Activated B cell treated with CpG ODN at 0.5 μM for 24 hours (primary cell): ENCODE measurements at regions not wholly inside any gene's neighbourhood (a gene's known extent, or its start where the extent isn't known, plus 50 kb on each side); places are given as distances from the start of the nearest gene placed in this dataset.
"Not testable (repeated sequence)": the region's sequence is repeated elsewhere in the genome, so short reads cannot be mapped to it uniquely, and the experiment has no call there.

ENCODE experiments used
- ATAC-seq: fragments of 200-7000 bp; cut with Tn5 transposase; one replicate; pipeline ENCODE4 v1.10.0; 2021; ENCODE audit warnings: low read depth, mild to moderate bottlenecking, moderate library complexity
- CTCF ChIA-PET: fragments of 350-600 bp; sonication (Branson Sonifier 250); formaldehyde crosslinking; loops from one replicate; lab custom pipeline; 2021; ENCODE audit warnings: antibody characterized with exemption; lab: Charles Lee
- POLR2A ChIA-PET: fragments of 350-600 bp; sonication (Branson Sonifier 250); formaldehyde crosslinking; loops from one replicate; lab custom pipeline; 2021; ENCODE audit warnings: antibody characterized with exemption; lab: Charles Lee
- DNase-seq: peaks from one replicate; pipeline ENCODE4 v3.0.0; 2022
- H3K27ac Mint-ChIP-seq: one replicate; pipeline ENCODE4 v1.8.0; 2020; ENCODE audit warnings: mixed read lengths
- H3K27me3 Mint-ChIP-seq: one replicate; pipeline ENCODE4 v1.8.0; 2021; ENCODE audit warnings: mixed read lengths
- H3K36me3 Mint-ChIP-seq: one replicate; pipeline ENCODE4 v1.8.0; 2021; ENCODE audit warnings: low read depth, mixed read lengths
- H3K4me1 Mint-ChIP-seq: one replicate; pipeline ENCODE4 v1.8.0; 2021; ENCODE audit warnings: mixed read lengths
- H3K4me3 Mint-ChIP-seq: one replicate; pipeline ENCODE4 v1.8.0; 2020; ENCODE audit warnings: mild to moderate bottlenecking, mixed read lengths
- H3K9me3 Mint-ChIP-seq: one replicate; pipeline ENCODE4 v1.8.0; 2020; ENCODE audit warnings: mixed read lengths
- CTCF ChIP-seq: fragments of 200-600 bp; IDR thresholded peaks from one replicate; pipeline ENCODE4 v1.8.0; 2022; ENCODE audit warnings: antibody characterized with exemption, mild to moderate bottlenecking
- intact Hi-C: fragments of 100-400 bp; cut with micrococcal nuclease; formaldehyde crosslinking; loops from one replicate; pipeline ENCODE4 v1.15.1; 2024

- Mint-ChIP-seq H3K27ac (no peak overlapping the region), H3K9me3 (no peaks in the 10 kb centered on the region), H3K36me3 (no peaks in the 10 kb centered on the region), H3K4me1 (peaks cover 7% of the 10 kb centered on the region), H3K4me3 (no peak overlapping the region), H3K27me3 (peaks cover 4% of the 10 kb centered on the region)
- ChIA-PET CTCF (no interaction called here), POLR2A (no interaction called here)
- TF ChIP-seq CTCF: no peak
- DNase-seq (no peak), ATAC-seq (no peak)
- intact Hi-C loops: no loop called here
Measured at GRCh38 chr5:39654715-39655114, 229.9 kb upstream of the DAB2 start.

GRCh38 chr5:39652481-39652880, 227.7 kb upstream of the DAB2 start:
- H3K4me1 Mint-ChIP-seq, H3K9me3 Mint-ChIP-seq, intact Hi-C loops, ATAC-seq, POLR2A ChIA-PET, H3K27ac Mint-ChIP-seq, H3K27me3 Mint-ChIP-seq, H3K4me3 Mint-ChIP-seq, CTCF ChIA-PET, DNase-seq, H3K36me3 Mint-ChIP-seq: not testable (repeated sequence)

GRCh38 chr5:39652036-39652435, 227.3 kb upstream of the DAB2 start:
- H3K27ac Mint-ChIP-seq: no peak overlapping the region
- intact Hi-C loops: no loop called here
- peaks cover under 1% of the 10 kb centered on the region for H3K27me3 Mint-ChIP-seq
- no peak for ATAC-seq
- H3K4me1 Mint-ChIP-seq: peaks cover under 1% of the 10 kb centered on the region
- no peak for TF ChIP-seq CTCF
- no peaks in the 10 kb centered on the region for H3K9me3 Mint-ChIP-seq
- H3K36me3 Mint-ChIP-seq: no peaks in the 10 kb centered on the region
- H3K4me3 Mint-ChIP-seq: no peak overlapping the region
- DNase-seq: no peak
- ChIA-PET CTCF (no interaction called here), POLR2A (no interaction called here)

GRCh38 chr5:39650008-39650762, 225.4 kb upstream of the DAB2 start:
- Mint-ChIP-seq H3K4me3 (no peak overlapping the region), H3K36me3 (no peaks in the 10 kb centered on the region), H3K9me3 (no peaks in the 10 kb centered on the region), H3K27ac (no peak overlapping the region), H3K27me3 (no peaks in the 10 kb centered on the region), H3K4me1 (no peaks in the 10 kb centered on the region)
- POLR2A ChIA-PET: no interaction called here
- intact Hi-C loops: no loop called here
- TF ChIP-seq CTCF: no peak
- DNase-seq: no peak
- ATAC-seq: no peak
- CTCF ChIA-PET: no interaction called here

GRCh38 chr5:39648848-39649227, 224.1 kb upstream of the DAB2 start:
- ATAC-seq (no peak), DNase-seq (no peak)
- CTCF ChIA-PET: no interaction called here
- Mint-ChIP-seq H3K9me3 (no peaks in the 10 kb centered on the region), H3K4me1 (no peaks in the 10 kb centered on the region), H3K27ac (no peak overlapping the region), H3K36me3 (no peaks in the 10 kb centered on the region), H3K4me3 (no peak overlapping the region), H3K27me3 (no peaks in the 10 kb centered on the region)
- intact Hi-C loops: no loop called here
- TF ChIP-seq CTCF: no peak
- POLR2A ChIA-PET: no interaction called here
